GM20000 (cell line): ENCODE measurements at regions not wholly inside any gene's neighbourhood (a gene's known extent, or its start where the extent isn't known, plus 50 kb on each side); places are given as distances from the start of the nearest gene placed in this dataset.

Source experiments
- DNase-seq: peaks from one replicate; pipeline ENCODE4 v3.0.0; 2012; ENCODE audit warnings: low spot score
- TF ChIP-seq, protein P1 (sequence below): IDR thresholded peaks from 2 replicates; pipeline ENCODE4 v1.5.1; 2012; ENCODE audit warnings: mild to moderate bottlenecking, control low read depth; ENCODE audit errors: extremely low read depth, missing control alignments

DNA sequence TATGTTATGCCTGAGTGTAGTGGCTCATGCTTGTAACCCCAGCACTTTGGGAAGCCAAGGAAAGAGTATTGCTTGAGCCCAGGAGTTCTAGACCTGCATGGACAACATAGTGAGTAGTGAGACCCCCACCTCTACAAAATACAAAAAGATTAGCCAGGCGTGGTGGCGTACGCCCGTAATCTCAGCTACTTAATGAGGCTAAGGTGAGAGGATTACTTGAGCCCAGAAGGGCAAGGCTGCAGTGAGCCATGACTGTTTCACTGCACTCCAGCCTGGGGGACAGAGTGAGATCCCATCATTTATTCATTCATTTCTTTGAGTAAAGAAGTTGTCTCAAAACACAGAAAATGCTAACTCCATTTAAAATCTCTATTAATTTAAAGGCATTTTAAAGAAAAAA is 1061.6 kb downstream of the JRKL start:
- TF ChIP-seq, protein P1, sequence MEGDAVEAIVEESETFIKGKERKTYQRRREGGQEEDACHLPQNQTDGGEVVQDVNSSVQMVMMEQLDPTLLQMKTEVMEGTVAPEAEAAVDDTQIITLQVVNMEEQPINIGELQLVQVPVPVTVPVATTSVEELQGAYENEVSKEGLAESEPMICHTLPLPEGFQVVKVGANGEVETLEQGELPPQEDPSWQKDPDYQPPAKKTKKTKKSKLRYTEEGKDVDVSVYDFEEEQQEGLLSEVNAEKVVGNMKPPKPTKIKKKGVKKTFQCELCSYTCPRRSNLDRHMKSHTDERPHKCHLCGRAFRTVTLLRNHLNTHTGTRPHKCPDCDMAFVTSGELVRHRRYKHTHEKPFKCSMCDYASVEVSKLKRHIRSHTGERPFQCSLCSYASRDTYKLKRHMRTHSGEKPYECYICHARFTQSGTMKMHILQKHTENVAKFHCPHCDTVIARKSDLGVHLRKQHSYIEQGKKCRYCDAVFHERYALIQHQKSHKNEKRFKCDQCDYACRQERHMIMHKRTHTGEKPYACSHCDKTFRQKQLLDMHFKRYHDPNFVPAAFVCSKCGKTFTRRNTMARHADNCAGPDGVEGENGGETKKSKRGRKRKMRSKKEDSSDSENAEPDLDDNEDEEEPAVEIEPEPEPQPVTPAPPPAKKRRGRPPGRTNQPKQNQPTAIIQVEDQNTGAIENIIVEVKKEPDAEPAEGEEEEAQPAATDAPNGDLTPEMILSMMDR = no peak
- no peak for DNase-seq

DNA sequence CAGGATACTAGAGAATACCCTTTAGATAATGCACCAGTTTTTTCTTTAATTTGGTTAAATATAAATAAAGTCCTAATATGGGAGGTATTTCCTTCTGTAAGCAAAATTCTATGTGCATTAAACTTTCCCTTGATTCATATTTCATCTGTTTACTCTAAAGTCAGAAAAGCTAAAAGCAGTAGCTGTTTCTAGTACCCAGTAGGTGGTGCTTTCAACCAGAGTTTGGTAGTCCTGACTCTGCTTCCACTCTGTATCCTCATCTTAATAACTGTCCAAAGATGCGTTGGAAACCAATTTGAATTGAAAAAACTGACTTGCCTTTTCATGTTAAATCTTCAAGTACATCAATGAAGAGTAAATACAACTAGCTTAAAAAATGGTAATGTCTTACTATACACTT is 1065.2 kb downstream of the JRKL start:
- DNase-seq = no peak

DNA sequence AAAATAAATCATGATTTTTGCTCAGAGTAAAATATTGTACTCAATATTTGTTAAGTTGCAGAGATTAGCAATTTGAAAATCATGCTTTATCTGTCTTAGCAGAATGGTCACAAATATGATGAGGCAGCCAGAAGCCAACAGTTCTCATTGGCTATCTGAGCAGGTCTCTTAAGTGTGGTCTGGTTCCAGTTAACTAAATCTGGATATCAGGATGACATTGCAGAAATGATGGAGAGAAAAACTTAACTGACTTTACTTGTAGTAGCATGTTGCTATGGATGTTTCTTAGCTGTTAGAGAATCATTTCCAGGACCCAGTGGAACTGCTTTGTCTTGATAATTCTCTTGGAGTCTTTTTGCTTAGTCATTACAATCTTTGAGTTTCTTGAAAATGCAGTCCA is 1070.3 kb downstream of the JRKL start:
- TF ChIP-seq, protein P1 = no peak
- no peak for DNase-seq

More for the DNA sequence above, 1065.2 kb downstream of the JRKL start:
- TF ChIP-seq, protein P1 = no peak

DNA sequence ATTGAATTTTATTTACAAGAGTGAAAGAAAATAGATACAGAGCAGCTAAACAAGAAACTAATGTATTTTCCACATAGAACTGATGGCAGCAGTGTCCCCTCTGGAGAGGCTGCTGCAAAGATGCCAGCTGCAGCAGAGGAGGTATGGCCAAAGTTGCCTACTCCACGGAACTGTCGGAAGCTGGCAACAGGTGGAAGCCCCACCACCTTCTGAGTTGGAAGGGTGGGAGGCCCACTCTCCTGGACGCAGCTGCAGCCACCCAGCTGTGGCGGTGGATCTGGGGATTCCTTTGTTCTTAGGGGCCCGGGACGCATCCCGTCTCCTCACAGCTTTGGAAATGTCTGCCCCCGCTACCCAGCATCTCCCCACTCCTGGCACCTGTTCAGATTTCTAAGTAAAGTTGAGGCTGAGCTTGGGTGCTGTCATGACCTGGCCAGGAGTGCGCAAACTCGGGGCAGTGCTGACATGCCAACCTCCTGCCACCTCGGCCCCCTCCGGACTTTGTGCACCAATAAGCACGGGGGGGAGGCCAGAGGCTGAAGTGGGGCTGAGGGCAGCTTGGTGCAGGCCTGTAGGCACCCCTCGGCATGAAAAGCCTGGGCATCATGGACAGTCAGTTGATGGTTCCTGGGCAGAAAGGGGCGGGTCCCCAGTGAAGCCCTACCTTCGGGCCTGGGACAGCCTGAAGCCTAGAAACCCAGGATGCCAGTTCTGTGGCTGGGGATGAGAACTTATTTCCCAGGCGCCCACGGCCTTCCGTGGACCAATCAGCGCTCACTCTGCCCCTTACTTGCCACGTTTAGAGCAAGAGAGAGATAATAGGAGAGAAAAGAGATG is 1071.4 kb downstream of the JRKL start:
- TF ChIP-seq, protein P1 = no peak
- no peak for DNase-seq

DNA sequence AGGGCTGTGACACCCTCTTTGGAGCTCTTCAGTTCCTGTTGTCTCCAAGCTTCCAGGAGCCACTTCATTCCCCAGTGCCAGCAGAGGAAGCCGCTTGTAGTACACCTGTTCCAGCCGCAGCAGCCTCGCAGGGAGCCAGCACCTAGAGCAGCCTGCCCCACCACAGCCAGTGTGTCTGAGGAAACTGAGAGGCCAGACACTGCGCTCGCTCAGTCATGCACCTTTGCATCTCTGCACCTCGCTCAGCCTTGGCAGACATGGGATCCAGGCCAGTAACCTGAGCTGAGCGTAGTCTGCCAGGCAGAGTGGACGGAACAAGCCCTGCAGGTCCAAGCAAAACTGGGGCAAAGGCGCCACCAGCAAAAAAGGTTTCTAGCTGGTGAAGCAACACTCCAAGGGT is 1072.1 kb downstream of the JRKL start:
- DNase-seq = no peak
- TF ChIP-seq, protein P1 = no peak

DNA sequence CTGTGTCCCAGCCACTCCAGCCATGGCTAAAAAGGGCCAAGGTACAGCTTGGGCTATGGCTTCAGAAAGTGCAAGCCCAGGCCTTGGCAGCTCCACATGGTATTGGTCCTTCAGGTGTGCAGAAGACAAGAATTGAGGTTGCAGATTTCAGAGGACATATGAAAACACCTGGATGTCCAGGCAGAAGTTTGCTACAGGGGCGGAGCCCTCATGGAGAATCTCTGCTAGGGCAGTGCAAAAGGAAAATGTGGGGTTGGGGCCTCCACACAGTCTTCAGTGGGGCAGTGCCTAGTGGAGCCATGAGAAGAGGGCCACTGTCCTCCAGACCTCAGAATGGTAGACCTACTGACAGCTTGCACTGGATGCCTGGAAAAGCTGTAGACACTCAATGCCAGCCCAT is 1074.1 kb downstream of the JRKL start:
- no peak for DNase-seq
- TF ChIP-seq, protein P1 = no peak

DNA sequence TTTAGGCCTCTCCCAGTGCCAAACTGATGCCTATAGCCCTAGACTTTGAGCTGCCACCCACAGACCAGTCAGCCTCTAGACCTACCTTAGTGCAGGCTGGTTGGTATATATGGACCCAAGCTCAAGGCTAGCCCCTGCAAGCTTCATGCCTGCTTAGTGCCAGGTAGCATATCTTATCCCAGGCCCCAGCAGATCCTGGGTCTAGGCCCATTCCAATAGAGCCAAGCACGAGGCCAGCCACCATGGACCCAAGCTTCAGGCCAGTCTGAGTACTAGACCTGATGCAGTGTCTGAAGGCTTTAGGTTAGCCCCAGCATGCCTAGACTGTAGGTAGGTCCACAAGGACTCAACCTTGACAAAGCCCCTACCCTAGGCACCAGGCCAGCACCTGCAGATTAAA is 1081.7 kb downstream of the JRKL start:
- TF ChIP-seq, protein P1 = no peak
- no peak for DNase-seq
